MCF 10A (cell line): ENCODE measurements at regions not wholly inside any gene's neighbourhood (a gene's known extent, or its start where the extent isn't known, plus 50 kb on each side); places are given as distances from the start of the nearest gene placed in this dataset.
"Not testable (repeated sequence)": the region's sequence is repeated elsewhere in the genome, so short reads cannot be mapped to it uniquely, and the experiment has no call there.

Source experiments
- BruUV-seq: library from RNA; stranded (reverse); fragments of 400-500 nt; replicated peaks from 2 replicates; lab custom pipeline; 2021; lab: Mats Ljungman, UMichigan
- CTCF ChIA-PET: fragments of 300-600 bp; sonication (Branson Sonifier 250); formaldehyde crosslinking; extraction: SDS; loops from one replicate; lab custom pipeline; 2021; ENCODE audit warnings: antibody characterized with exemption, inconsistent platforms; lab: Yijun Ruan, JAX
- POLR2A ChIA-PET: fragments of 300-600, 350-650 bp; sonication (Branson Sonifier 250); formaldehyde crosslinking; extraction: SDS; loops from one replicate; lab custom pipeline; 2020; ENCODE audit warnings: antibody characterized with exemption, inconsistent platforms; lab: Yijun Ruan, JAX
- DNase-seq: peaks from one replicate; pipeline ENCODE4 v3.0.0-alpha.2; 2018; ENCODE audit not compliant: unreplicated experiment
- H3K27ac Mint-ChIP-seq: one replicate; pipeline ENCODE4 v1.8.0; 2022; ENCODE audit warnings: mild to moderate bottlenecking, low read depth, mixed read lengths; ENCODE audit not compliant: unreplicated experiment
- H3K27me3 Mint-ChIP-seq: one replicate; pipeline ENCODE4 v1.8.0; 2022; ENCODE audit warnings: mixed read lengths; ENCODE audit not compliant: insufficient read depth, unreplicated experiment
- H3K36me3 Mint-ChIP-seq: one replicate; pipeline ENCODE4 v1.8.0; 2022; ENCODE audit warnings: mild to moderate bottlenecking, moderate library complexity, mixed read lengths; ENCODE audit not compliant: insufficient read depth, unreplicated experiment
- H3K4me1 Mint-ChIP-seq: one replicate; pipeline ENCODE4 v1.8.0; 2022; ENCODE audit warnings: mixed read lengths; ENCODE audit not compliant: insufficient read depth, unreplicated experiment
- H3K4me3 Mint-ChIP-seq: one replicate; pipeline ENCODE4 v1.8.0; 2022; ENCODE audit warnings: mild to moderate bottlenecking, moderate library complexity, mixed read lengths; ENCODE audit not compliant: unreplicated experiment
- H3K9me3 Mint-ChIP-seq: one replicate; pipeline ENCODE4 v1.8.0; 2022; ENCODE audit warnings: mixed read lengths; ENCODE audit not compliant: unreplicated experiment
- intact Hi-C: fragments of 100-400 bp; cut with micrococcal nuclease; formaldehyde crosslinking; loops from 2 replicates; pipeline ENCODE4 v1.14.1; 2022
- TF ChIP-seq, protein P1 (sequence below): fragments of 200-600 bp; IDR thresholded peaks from one replicate; pipeline ENCODE4 v1.8.0; 2022; ENCODE audit warnings: antibody characterized with exemption, mild to moderate bottlenecking; ENCODE audit not compliant: unreplicated experiment

DNA sequence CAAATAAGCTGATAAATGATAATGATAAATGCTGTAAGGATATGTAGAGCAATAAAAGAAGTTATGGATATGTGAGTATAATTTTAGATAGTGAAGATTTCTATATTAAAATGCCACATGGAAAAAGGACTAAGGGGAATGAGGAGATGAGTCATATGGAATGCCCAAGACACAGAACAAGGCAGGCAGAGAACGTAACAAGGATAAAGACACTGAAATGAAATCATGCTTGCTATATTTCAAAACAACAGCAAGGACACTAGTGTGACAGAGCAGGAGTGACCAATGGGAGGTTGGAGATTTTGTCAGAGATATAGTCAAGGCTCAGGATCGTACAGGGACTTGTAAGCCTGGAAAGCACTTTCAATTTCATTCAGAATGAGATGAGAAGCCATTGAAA lies 621.5 kb upstream of the SEMA6D start:
- H3K27me3 Mint-ChIP-seq = no peaks in the 10 kb centered on the region
- peak overlapping the region; percentile 90 for H3K27ac Mint-ChIP-seq
- ChIA-PET CTCF (no interaction called here), POLR2A (no interaction called here)
- no peak for DNase-seq
- intact Hi-C loops = no loop called here
- no TSS peak for BruUV-seq
- TF ChIP-seq, protein P1, sequence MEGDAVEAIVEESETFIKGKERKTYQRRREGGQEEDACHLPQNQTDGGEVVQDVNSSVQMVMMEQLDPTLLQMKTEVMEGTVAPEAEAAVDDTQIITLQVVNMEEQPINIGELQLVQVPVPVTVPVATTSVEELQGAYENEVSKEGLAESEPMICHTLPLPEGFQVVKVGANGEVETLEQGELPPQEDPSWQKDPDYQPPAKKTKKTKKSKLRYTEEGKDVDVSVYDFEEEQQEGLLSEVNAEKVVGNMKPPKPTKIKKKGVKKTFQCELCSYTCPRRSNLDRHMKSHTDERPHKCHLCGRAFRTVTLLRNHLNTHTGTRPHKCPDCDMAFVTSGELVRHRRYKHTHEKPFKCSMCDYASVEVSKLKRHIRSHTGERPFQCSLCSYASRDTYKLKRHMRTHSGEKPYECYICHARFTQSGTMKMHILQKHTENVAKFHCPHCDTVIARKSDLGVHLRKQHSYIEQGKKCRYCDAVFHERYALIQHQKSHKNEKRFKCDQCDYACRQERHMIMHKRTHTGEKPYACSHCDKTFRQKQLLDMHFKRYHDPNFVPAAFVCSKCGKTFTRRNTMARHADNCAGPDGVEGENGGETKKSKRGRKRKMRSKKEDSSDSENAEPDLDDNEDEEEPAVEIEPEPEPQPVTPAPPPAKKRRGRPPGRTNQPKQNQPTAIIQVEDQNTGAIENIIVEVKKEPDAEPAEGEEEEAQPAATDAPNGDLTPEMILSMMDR = no peak
- H3K4me1 Mint-ChIP-seq = peaks cover 14% of the 10 kb centered on the region
- no peaks in the 10 kb centered on the region for H3K36me3 Mint-ChIP-seq
- H3K9me3 Mint-ChIP-seq = peaks cover 7% of the 10 kb centered on the region
- H3K4me3 Mint-ChIP-seq = peak overlapping the region; percentile 72

DNA sequence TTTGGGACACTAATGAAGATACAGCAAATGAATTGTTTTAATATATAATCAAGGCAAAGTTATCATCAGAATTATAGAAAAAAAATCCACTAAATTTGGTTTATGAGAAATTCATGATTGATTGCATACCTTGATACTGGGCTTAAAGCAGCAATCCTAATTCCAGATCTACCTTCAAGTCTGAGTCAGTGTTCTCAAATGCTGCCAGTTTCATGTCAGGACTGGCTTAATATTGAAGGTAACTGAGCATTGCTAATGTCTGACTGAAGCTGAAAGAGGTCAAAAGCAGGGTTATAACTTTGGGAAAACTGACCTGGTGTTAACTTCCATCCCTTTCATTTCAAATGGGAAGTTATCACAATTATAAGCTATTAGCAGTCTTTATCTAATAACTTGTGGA lies 618.8 kb upstream of the SEMA6D start:
- H3K27ac Mint-ChIP-seq, H3K4me3 Mint-ChIP-seq, DNase-seq, BruUV-seq, intact Hi-C loops, H3K27me3 Mint-ChIP-seq, H3K36me3 Mint-ChIP-seq, CTCF ChIA-PET, H3K9me3 Mint-ChIP-seq: not testable (repeated sequence)
- POLR2A ChIA-PET = interaction anchor here (0.6 kb wide), 1 partner anchor 516 kb away, joined by 3 read pairs; no protein-coding TSS in a partner anchor
- peaks cover 14% of the 10 kb centered on the region for H3K4me1 Mint-ChIP-seq

DNA sequence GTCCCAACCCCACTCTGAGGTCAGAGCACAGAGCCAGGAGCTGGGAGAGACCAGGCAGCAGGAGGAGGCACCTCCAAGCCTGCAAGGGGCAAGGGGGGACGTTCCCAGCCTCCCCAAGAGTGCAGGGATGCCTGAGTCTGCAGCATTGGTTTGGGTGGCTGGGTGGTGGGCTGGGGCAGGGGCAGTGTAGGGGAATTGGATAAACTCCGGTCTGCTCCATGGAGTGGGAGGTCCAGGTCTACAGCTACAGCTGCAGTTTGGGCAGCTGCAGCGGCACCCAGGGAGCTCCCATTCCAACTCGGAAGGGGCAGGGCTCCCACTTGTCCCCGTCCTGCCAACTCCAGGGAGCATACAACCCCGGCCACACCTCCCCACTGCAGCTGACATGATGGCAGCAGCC lies 617.5 kb upstream of the SEMA6D start:
- DNase-seq, CTCF ChIA-PET, H3K36me3 Mint-ChIP-seq, BruUV-seq, H3K9me3 Mint-ChIP-seq, H3K27ac Mint-ChIP-seq, H3K4me3 Mint-ChIP-seq, POLR2A ChIA-PET, H3K27me3 Mint-ChIP-seq, intact Hi-C loops: not testable (repeated sequence)
- peaks cover 14% of the 10 kb centered on the region for H3K4me1 Mint-ChIP-seq

DNA sequence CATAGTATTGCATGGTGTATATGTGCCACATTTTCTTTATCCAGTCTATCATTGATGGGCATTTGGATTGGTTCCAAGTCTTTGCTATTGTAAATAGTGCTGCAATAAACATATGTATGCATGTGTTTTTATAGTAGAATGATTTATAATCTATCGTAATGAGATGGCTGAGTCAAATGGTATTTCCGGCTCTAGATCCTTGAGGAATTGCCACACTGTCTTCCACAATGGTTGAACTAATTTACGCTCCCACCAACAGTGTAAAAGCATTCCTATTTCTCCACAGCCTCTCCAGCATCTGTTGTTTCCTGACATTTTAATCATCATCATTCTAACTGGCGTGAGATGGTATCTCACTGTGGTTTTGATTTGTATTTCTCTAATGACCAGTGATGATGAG lies 608.5 kb upstream of the SEMA6D start:
- H3K27ac Mint-ChIP-seq, H3K27me3 Mint-ChIP-seq, BruUV-seq, DNase-seq, H3K4me1 Mint-ChIP-seq, H3K36me3 Mint-ChIP-seq, H3K4me3 Mint-ChIP-seq, intact Hi-C loops, POLR2A ChIA-PET, H3K9me3 Mint-ChIP-seq, CTCF ChIA-PET: not testable (repeated sequence)

DNA sequence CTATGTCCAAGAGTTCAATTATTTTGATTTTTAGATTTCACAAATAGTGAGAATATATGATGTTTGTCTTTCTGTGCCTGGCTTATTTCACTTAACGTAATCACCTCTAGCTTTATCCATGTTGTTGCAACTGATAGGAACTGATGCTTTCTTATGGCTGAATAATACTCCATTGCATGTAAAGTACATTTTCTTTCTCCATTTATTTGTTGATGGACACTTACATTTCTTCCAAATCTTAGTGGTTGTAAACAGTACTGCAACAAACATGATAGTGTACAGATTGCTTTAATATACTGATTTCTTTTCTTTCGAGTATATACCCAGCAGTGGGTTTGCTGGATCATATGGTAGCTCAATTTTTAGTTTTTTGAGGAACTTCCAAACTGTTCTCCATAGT lies 600.6 kb upstream of the SEMA6D start:
- TF ChIP-seq, protein P1 = peak; percentile 7
- no peaks in the 10 kb centered on the region for H3K4me1 Mint-ChIP-seq
- H3K27me3 Mint-ChIP-seq = no peaks in the 10 kb centered on the region
- H3K4me3 Mint-ChIP-seq = no peak overlapping the region
- H3K36me3 Mint-ChIP-seq = no peaks in the 10 kb centered on the region
- intact Hi-C loops = no loop called here
- CTCF ChIA-PET = no interaction called here
- H3K9me3 Mint-ChIP-seq = peaks cover 7% of the 10 kb centered on the region
- no TSS peak for BruUV-seq
- no peak overlapping the region for H3K27ac Mint-ChIP-seq
- POLR2A ChIA-PET = no interaction called here
- DNase-seq = no peak
